ENCODE measurements at regions not wholly inside any gene's neighbourhood (a gene's known extent, or its start where the extent isn't known, plus 50 kb on each side); places are given as distances from the start of the nearest gene placed in this dataset.

DNA sequence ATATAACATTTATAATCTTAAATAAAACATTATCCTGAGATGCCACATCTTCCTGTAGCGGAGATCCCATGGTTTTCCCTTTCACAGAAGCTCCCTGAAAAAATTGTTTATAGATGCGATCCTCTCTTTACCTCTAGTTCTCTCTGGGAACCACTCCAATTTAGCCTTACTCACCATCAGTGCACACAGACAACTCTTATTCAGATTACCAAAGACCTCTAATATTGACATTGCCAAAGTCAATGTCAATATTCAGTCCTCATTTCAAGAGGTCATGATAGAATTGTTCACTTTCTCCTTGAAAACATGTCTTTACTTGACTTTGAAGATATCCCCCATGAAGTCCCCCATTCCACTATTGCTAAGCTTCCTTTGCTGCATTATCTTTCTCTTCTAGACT is 248.8 kb downstream of the CTH start:
- H3K9me3 ChIP-seq (ENCODE audit: insufficient read depth in 2 of 2, low read depth in 1 of 2, low read length in 1 of 2) = no peaks in the 10 kb centered on the region
- H3K4ac ChIP-seq (replicated peaks; ENCODE audit: insufficient read length, low read depth, low read length) = no peak overlapping the region
- H2BK20ac ChIP-seq (ENCODE audit: low read length) = no peak overlapping the region
- ChIA-PET CTCF (ENCODE audit: partially characterized antibody) (interaction anchor here (0.9 to 1.0 kb wide), 2 partner anchors 14 to 132 kb away, joined by 3 read pairs; no protein-coding TSS in a partner anchor), POLR2A (ENCODE audit: partially characterized antibody) (no interaction called here)
- H4K20me1 ChIP-seq (replicated peaks in 1 of 2; ENCODE audit: control insufficient read depth in 1 of 2, insufficient read depth in 2 of 2, low read length in 2 of 2) = no peaks in the 10 kb centered on the region
- H3K4me2 ChIP-seq (ENCODE audit: insufficient read depth in 1 of 2, low read depth in 2 of 2, low read length in 2 of 2) = no peak overlapping the region
- DNase-seq (ENCODE audit: low read depth in 1 of 2, low spot score in 2 of 2) = no peak
- no peak overlapping the region for H2AFZ ChIP-seq (ENCODE audit: low read length)
- no peak overlapping the region for H4K5ac ChIP-seq (ENCODE audit: insufficient read length, low read depth, low read length)
- H3K14ac ChIP-seq (ENCODE audit: insufficient read length) = no peak overlapping the region
- H3K4me3 ChIP-seq (ENCODE audit: extremely low read depth in 1 of 4, insufficient read depth in 2 of 4, low read depth in 3 of 4, low read length in 4 of 4) = no peak overlapping the region
- no peak for TF ChIP-seq BRCA1 (IDR thresholded peaks at IDR 0.05; ENCODE audit: low read depth, low read length)
- TF ChIP-seq POLR2A (IDR thresholded peaks at IDR 0.05; ENCODE audit: control extremely low read depth in 1 of 2, low read depth in 2 of 2, low read length in 2 of 2) = no peak
- no peak for TF ChIP-seq EGR1 (IDR thresholded peaks at IDR 0.05; ENCODE audit: borderline replicate concordance, low read depth, low read length)
- no peak for TF ChIP-seq CHD2 (IDR thresholded peaks at IDR 0.05; ENCODE audit: low read length)
- TF ChIP-seq TEAD4 (IDR thresholded peaks at IDR 0.05; ENCODE audit: low read depth, low read length) = no peak
- TF ChIP-seq SRF (IDR thresholded peaks at IDR 0.05; ENCODE audit: low read depth, low read length) = no peak
- TF ChIP-seq CREB1 (IDR thresholded peaks at IDR 0.05) = no peak
- no peak for TF ChIP-seq RXRA (IDR thresholded peaks at IDR 0.05; ENCODE audit: insufficient read depth, low read depth, low read length)
- no peak overlapping the region for H2BK15ac ChIP-seq (ENCODE audit: low read length)
- H3K36me3 ChIP-seq (ENCODE audit: control insufficient read depth in 2 of 4, insufficient read depth in 4 of 4, low read length in 3 of 4) = no peaks in the 10 kb centered on the region
- no peak overlapping the region for H4K8ac ChIP-seq (ENCODE audit: extremely low read depth, insufficient read depth, low read length)
- no peak for FAIRE-seq
- no peak overlapping the region for H3K27ac ChIP-seq (ENCODE audit: low read depth, low read length)
- H2AK5ac ChIP-seq (ENCODE audit: low read depth, low read length) = no peak overlapping the region
- no peaks in the 10 kb centered on the region for H3K4me1 ChIP-seq (replicated peaks in 1 of 4; ENCODE audit: control insufficient read depth in 3 of 4, insufficient read depth in 4 of 4, low read length in 3 of 4)
- H3K56ac ChIP-seq (replicated peaks; ENCODE audit: insufficient read length, low read depth, low read length) = no peak overlapping the region
- 87% methylated on average over 2 of the region's 2 CpGs; no CpG with 5 or more reads in 1 of the 2 experiments for WGBS, 2 experiments (ENCODE audit: extremely low coverage in 1 of 2, insufficient coverage in 1 of 2, insufficient read length in 1 of 2, insufficient replicate concordance in 2 of 2, low coverage in 1 of 2, low lambda C conversion rate in 2 of 2, missing lambda C conversion rate in 1 of 2)
- no peak overlapping the region for H3K9ac ChIP-seq (replicated peaks in 1 of 4; ENCODE audit: extremely low read depth in 1 of 4, low read depth in 3 of 4, low read length in 3 of 4)
- no peak overlapping the region for H2BK120ac ChIP-seq (replicated peaks; ENCODE audit: low read depth, low read length)
- H3K18ac ChIP-seq (ENCODE audit: extremely low read depth, low read length) = no peak overlapping the region
- H3K23ac ChIP-seq (ENCODE audit: insufficient read length) = no peak overlapping the region
- no peaks in the 10 kb centered on the region for H3K23me2 ChIP-seq (ENCODE audit: low read depth, low read length)
- H2BK12ac ChIP-seq (ENCODE audit: low read depth, low read length) = no peak overlapping the region
- no peak overlapping the region for H2BK5ac ChIP-seq (ENCODE audit: low read depth, low read length)
- H4K91ac ChIP-seq (replicated peaks; ENCODE audit: insufficient read length, low read length) = no peak overlapping the region
- H3K27me3 ChIP-seq (replicated peaks in 1 of 4; ENCODE audit: control insufficient read depth in 3 of 4, extremely low read depth in 1 of 4, insufficient read depth in 3 of 4, low read length in 3 of 4) = no peaks in the 10 kb centered on the region
- H3K79me1 ChIP-seq (ENCODE audit: low read depth, low read length) = no peaks in the 10 kb centered on the region
- H3K79me2 ChIP-seq (ENCODE audit: control insufficient read depth in 1 of 2, insufficient read depth in 2 of 2, low read length in 2 of 2) = no peaks in the 10 kb centered on the region
